HCT116 (cell line): ENCODE measurements at regions not wholly inside any gene's neighbourhood (a gene's known extent, or its start where the extent isn't known, plus 50 kb on each side); places are given as distances from the start of the nearest gene placed in this dataset.

Experiments used
- CEBPB ChIP-seq: IDR thresholded peaks from 2 replicates; pipeline ENCODE4 v1.6.1; 2012; ENCODE audit warnings: low read depth
- EZH2 ChIP-seq: fragments of 200-600 bp; sonication (generic); IDR thresholded peaks from 2 replicates; pipeline ENCODE4 v1.6.1; 2017; ENCODE audit warnings: antibody characterized with exemption, mixed run types
- FOSL1 ChIP-seq: IDR thresholded peaks from 2 replicates; pipeline ENCODE4 v1.6.1; 2012; ENCODE audit warnings: low read depth
- POLR2A ChIP-seq: IDR thresholded peaks from 2 replicates; pipeline ENCODE4 v1.7.0; 2011; ENCODE audit warnings: borderline replicate concordance; ENCODE audit not compliant: insufficient read depth, insufficient read length; ENCODE audit errors: extremely low read depth
- POLR2AphosphoS5 ChIP-seq: IDR thresholded peaks from 2 replicates; pipeline ENCODE4 v1.6.1; 2011; ENCODE audit warnings: mild to moderate bottlenecking, low read depth, low read length, moderate library complexity
- REST ChIP-seq: IDR thresholded peaks from 2 replicates; pipeline ENCODE4 v1.6.1; 2012; ENCODE audit warnings: low read depth
- ZNF274 ChIP-seq: fragments of 200-500 bp; sonication (Bioruptor generic); IDR thresholded peaks from 2 replicates; pipeline ENCODE4 v1.6.1; 2014; ENCODE audit warnings: mild to moderate bottlenecking, low read depth, low read length, inconsistent platforms
- TF ChIP-seq, protein P1 (sequence below), 3 experiments: fragments of 200-600 bp in 1 of 3; sonication (generic) in 1 of 3; IDR thresholded peaks in 2 of 3; conservative IDR thresholded peaks in 1 of 3; 2 replicates each; pipeline ENCODE4 v1.5.1; 2012 to 2017; ENCODE audit warnings: low read depth in 2 of 3, low read length in 2 of 3, antibody characterized with exemption in 1 of 3, borderline replicate concordance in 1 of 3, control low read depth in 1 of 3, mild to moderate bottlenecking in 1 of 3, mixed read lengths in 1 of 3, mixed run types in 1 of 3, moderate library complexity in 1 of 3; ENCODE audit not compliant: insufficient read depth in 1 of 3
- TF ChIP-seq, protein P2 (sequence below): IDR thresholded peaks from 2 replicates; pipeline ENCODE4 v1.6.1; 2012

- no peak for TF ChIP-seq POLR2A
- TF ChIP-seq REST = no peak
- TF ChIP-seq FOSL1 = no peak
- TF ChIP-seq CEBPB = no peak
- TF ChIP-seq, protein P1, sequence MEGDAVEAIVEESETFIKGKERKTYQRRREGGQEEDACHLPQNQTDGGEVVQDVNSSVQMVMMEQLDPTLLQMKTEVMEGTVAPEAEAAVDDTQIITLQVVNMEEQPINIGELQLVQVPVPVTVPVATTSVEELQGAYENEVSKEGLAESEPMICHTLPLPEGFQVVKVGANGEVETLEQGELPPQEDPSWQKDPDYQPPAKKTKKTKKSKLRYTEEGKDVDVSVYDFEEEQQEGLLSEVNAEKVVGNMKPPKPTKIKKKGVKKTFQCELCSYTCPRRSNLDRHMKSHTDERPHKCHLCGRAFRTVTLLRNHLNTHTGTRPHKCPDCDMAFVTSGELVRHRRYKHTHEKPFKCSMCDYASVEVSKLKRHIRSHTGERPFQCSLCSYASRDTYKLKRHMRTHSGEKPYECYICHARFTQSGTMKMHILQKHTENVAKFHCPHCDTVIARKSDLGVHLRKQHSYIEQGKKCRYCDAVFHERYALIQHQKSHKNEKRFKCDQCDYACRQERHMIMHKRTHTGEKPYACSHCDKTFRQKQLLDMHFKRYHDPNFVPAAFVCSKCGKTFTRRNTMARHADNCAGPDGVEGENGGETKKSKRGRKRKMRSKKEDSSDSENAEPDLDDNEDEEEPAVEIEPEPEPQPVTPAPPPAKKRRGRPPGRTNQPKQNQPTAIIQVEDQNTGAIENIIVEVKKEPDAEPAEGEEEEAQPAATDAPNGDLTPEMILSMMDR (IDR thresholded peaks at IDR 0.05 in 2 of 3, conservative IDR thresholded peaks at IDR 0.05 in 1 of 3; ENCODE audit: borderline replicate concordance in 1 of 3, insufficient read depth in 1 of 3, low read depth in 2 of 3, low read length in 2 of 3) = no peak
- TF ChIP-seq, protein P2, sequence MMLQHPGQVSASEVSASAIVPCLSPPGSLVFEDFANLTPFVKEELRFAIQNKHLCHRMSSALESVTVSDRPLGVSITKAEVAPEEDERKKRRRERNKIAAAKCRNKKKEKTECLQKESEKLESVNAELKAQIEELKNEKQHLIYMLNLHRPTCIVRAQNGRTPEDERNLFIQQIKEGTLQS = no peak
- TF ChIP-seq POLR2AphosphoS5 = no peak
- no peak for TF ChIP-seq ZNF274
- TF ChIP-seq EZH2 = no peak
Measured at GRCh38 chr6:85063611-85064010, 299.2 kb upstream of the TBX18 start.
